Activated CD4-positive, alpha-beta T cell treated with anti-CD3 and anti-CD28 coated beads, Interleukin-10, Interleukin-2, amounts not matched to agents 100 ng/mL and 50 ng/mL, durations not matched to agents 16 hours and 8 hours (primary cell): ENCODE measurements at regions not wholly inside any gene's neighbourhood (a gene's known extent, or its start where the extent isn't known, plus 50 kb on each side); places are given as distances from the start of the nearest gene placed in this dataset.

Experiments used
- DNase-seq: peaks from one replicate; pipeline ENCODE4 v3.0.0-alpha.2; 2020

DNA sequence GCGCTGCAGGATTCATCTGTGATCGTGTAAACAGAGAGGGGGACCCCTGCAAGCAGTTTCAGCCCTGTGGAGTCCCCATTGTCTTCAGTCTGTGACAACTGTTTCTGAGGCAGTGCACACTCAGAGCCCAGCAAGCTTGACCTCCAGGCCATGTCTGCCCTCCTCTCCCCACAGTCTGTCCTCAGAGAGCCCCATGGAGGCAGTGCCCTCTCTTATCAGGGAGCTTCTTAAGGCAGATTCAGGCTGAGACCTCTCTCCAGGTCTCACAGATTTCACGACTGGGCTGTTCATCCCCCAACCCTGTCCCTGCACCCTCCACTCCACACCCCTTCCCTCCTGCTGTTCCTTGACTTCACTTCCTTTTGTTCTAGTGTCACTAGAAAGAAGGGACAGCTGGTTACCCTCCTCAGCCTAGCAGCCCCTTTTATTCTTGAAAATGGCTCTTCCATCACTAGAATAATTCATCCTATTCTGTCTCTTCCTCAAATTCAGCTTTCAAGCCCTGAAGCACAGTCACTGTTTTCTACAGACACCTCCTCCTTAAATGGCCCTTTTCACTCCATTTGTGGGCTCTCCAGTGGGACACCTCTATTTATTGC is 218.4 kb downstream of the MED10 start:
- DNase-seq = no peak

DNA sequence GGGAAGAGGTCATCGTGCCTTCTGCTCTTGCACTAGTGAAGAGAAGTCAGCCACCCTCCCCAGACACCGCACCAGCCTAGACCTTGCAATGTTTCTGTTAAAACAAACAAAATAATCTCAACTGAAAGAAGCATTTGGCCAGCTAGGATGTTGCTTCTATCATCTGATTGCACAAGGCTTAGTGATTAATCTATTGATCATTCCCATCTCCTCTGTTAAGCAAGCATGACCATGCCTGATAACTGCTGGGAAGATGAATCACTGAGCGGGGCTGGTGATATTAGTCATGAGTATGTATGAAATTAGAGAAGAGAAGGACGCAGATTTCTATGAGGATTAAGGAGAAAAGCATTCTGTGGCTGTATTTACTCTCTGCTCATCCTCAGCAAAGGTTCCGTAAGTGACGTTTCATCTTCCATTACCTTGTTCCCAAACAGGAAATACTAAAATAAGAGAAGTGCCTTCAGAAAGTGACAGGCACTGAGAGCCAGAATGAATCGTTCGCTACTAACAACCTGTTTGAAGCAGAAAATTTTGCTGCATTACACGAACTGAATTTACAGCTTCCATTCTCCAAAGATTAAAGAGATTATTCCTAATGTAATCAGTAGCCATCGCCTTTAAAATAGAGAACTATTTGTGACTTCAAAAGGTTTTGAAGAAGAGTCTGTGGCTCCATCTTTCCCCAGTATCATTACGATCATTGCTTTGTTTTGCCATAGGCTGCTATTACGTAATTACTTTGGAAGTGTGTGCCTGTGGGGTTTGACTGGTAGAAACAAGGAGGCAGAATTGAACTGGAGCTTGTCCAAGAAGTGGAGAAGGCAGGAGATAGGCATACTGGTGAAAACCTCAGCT is 219.1 kb downstream of the MED10 start:
- DNase-seq = no peak

DNA sequence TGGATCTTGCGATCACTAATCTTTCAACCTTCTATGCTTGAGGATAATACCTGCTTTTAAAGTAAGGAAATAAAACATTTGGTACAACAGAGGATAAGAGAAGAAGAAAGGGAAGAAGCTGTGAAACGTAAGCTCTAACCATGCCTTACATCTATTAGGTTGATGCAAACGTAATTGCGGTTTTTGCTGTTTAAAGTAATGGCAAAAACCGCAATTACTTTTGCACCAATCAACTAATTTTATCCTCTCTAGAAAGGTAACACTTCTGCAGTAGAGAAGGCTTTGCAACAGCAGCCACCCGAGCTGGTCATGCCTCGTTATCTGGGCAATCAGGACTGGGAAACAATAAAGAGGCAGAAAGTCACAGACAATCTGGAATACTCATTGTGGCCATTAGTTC is 224.1 kb downstream of the MED10 start:
- DNase-seq = no peak

DNA sequence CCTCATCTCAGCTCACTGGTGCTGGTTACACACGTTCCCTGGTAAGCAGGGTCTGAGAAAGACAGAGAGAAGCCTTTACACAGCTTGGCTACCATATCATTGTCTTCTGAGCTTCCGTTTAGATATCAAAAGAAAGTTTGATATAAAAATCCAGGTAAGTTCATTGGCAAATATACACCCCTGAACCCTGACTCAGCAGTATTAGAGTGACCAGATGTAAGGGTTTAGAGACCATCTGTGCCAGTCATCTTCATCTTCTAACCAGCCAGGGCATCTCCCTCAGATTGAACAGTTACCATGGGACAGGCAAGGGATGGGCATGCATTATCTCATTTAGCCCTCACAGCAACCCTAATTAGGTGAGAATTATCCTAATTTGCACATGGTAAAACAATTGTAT is 232.1 kb downstream of the MED10 start:
- no peak for DNase-seq

DNA sequence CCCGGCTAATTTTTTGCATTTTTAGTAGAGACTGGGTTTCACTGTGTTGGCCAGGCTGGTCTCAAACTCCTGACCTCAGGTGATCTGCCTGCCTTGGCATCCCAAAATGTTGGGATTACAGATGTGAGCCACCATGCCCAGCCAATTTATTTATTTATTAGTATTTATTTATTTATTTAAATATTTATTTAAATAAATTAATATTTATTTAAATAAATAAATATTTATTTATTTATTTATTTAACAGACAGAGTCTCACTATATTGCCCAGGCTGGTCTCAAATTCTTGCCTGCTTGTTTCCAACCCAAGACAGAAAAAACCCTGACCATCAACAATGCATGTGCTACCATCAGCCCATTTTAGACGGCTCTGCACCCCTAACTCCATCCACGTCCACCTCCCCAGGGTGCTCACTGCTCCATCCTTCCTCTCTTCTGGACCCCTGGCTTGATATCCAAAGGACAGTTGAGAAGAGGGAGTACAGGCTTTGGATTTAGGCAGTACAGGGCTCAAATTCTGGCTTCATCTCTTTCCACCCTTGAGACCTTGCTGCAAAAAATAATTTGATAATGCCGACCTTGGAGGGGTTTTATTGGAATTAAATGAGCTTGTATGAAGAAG is 232.6 kb downstream of the MED10 start:
- no peak for DNase-seq

DNA sequence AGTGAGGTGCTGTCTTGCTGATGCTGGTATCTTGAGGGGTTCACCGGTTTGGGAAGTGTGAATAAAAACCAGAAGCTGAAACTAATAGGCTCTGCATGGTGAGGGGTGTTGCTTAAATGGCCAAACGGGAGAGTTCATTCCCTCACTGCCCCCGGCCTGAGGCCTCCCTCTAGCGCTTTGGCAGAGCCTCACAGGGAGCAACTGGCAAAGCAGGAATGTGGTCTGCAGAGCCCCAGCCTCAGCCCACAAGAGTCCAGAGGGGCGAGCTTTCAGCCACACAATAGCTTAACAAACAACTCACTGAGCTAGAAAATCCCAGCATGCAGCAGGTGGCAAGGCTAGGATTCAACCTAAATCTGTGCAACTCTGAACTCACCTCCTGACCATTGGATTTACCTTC is 234.8 kb downstream of the MED10 start:
- DNase-seq = no peak

DNA sequence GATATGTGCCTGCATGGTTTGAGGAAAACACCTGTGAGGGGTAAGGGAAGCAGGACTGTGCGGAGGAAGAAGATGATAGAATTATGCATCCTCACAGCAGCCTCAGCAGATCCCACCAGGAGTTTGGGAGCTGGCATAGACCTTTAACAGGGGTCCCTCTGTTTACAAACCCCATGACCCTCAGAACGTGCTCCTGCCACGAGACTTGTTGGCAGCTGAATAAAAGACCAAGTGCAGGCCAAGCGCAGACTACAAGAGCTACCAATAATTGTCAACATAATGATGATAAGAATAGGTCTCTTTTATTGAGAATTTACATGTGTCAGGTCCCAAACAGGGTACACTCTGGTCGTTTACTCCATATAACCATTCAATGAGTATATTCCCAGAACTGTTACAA is 236.0 kb downstream of the MED10 start:
- no peak for DNase-seq

DNA sequence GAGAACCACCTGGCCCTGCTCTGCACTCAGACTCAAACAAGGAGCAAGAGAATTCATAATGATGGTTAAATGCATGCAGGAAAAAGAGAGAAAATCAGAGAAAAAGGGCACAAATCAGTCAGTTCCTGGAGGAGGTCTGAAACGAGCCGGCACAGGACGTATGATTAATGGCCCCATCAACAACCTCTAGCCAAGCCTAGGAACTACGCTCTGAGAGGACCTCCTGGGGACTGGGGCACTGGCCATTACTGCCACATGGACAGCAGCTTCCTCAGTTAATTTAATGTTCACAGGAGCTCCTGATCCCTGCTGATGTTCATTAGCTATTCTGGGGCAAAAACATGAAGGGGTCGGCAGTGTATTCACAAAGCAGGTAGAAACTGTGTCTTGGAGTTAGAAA is 238.1 kb downstream of the MED10 start:
- no peak for DNase-seq

DNA sequence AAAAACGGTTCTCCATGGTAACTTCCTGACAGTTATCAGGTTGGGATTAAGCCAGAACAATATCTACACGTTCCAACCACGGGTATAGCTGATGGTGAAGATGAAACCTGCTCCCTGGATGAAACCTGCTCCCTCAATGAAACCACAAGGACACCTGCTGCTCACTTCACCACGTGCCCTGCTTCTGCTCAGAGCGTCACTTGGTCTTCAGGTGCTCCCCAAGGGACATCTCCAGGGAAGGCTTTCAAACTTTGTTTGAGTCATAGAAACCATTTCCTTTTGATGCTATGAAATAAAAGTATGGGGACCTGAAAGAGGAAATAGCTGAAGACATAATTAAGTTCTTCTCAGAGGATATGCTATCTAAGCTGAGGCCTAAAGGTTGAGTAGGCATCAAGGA is 242.4 kb downstream of the MED10 start:
- no peak for DNase-seq

DNA sequence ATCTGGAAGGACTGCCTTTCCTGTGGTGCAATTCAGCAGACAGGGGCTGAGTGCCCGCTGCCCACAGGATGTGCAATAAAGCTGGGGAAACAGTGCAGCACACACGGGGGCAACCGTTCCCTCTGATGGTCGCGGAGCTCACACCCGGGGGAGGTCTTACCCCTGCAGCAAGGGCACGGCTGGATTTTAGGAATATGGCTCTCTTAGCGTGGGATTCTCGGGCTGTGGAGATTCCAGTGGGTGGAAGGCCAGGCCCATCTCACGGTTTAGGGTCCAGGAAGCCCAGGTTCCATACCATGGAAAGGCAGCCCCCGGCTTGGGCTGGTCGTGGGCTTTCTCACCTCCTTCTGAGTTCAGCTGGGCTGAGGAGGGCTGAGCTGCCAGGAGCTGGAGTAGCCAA is 244.1 kb downstream of the MED10 start:
- DNase-seq = no peak

DNA sequence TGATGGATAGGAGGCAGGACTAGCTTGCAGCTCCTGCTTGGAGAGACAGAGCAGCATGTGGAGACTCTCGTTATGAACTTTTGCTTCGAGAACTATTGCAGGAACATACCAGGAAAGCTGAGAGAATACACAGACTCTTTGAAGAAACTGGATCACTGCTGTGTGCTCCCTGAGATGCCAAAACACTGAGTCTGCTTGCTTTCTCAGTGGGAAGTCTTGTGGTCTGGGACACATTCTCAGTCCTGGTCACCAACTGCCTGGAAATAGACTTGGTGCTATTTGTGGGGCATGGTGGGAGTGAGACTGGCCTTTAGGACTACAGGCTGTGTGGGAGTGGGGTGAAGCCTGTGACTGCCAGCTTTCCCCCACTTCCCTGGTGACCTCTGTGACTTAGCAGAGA is 252.6 kb downstream of the MED10 start:
- DNase-seq = no peak

DNA sequence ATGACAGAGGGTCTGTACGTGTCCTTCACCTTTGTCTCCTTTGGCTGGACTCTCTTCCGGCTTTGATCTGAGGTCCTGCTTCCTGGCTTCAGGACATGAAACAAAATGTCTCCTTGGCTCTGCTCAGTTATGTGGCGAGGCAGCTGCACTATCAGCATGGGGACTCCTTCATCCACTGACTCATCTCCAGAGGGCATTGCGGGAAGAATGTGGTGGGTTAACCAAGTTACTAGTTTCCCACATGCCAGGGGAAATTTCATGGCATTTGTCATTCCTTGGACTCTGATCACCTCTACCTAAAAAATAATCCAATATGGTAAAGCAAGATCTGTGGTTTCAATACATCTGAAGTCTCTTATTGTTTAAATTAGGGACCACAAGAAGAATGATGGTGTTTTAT is 259.7 kb downstream of the MED10 start:
- DNase-seq = no peak

DNA sequence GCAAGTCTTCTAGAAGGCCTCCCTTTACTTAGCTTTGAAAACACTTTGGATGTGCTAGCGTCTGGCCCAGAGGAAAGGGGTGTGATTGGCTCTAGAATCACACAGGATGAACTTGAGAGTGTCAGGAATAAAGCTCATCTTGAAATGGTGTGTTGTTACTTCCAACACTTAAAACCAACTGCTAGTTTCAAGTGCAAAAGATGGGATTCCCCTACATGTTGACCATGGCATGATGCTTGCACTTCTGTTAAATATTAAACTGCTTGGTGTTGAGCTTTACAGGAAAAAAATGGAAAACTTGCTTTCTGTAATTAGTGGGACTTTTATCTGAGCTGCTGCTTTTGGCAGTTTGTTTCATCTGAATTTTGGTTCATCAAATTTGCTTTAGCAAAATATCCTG is 261.1 kb downstream of the MED10 start:
- no peak for DNase-seq

DNA sequence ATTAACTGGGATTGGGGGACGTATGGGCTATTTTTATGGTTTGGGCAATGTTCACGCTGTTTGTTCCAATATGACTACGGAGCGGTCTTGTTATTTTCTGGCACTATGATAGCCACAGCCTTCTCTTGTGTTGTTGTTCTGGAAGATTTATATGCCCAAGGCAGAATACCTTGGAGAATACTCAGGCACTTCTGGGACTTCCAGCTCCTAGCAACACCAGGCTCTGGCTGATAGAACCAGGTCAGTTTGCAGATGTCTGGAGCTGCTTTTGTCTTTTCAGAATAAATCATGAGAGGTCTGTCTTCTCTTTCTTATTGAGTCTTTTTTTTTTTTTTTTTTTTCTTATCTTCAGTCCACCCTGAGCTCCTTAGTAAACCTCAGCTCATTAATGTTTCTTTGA is 262.5 kb downstream of the MED10 start:
- no peak for DNase-seq

DNA sequence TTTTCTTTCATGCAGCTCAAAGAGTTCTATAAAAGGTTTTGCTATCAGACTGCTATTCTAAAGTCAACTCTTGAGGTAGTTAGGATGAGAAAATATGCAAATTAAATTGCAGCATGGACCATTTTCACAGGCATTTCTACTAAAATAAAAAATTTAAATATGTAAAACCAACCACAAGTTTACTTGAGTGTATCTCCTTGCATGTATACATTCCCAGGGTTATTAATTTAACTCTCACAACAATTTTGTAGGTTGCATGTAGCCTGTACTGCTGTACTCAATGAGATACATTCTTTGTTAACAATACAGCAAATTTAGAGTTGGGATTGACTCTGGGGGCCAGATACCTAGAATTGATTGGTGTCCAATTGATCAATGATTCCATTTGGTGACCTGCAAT is 265.8 kb downstream of the MED10 start:
- no peak for DNase-seq

DNA sequence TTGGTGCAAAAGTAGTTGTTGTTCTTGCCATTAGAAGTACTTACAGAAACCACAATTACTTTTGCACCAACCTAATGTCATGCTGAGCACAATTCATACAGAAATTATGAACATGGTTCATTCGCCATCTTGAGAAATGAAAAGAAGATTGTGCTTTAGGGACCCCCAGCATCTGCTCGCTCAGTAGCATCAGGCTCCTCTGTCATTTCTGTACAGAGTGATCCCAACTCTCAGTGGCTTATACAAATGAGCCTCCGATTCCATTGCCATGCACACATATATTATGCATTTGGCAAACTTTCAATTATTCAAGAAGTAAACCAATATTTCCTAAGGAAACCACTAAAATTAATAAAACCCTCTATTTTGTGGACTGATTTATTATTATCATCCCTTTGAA is 266.2 kb downstream of the MED10 start:
- no peak for DNase-seq

DNA sequence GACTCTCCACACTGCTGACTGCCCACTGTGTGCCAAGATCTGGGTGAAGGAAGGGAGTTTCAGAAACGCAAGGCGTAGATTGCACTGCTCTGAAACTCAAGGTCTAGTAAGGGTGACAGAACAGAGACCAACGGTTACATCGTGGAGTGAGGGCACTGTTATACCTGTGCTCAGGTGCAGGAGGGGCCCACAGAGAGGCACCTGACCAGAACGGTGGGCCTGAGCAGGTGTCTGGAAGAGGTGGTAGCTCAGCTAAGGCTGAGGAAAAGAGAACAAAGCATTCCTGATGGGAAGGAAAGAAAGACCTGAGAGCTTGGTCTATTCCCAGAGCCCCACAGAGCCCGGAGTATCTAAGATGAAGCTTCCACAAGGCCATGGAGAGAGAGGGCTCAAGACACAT is 267.2 kb downstream of the MED10 start:
- no peak for DNase-seq

DNA sequence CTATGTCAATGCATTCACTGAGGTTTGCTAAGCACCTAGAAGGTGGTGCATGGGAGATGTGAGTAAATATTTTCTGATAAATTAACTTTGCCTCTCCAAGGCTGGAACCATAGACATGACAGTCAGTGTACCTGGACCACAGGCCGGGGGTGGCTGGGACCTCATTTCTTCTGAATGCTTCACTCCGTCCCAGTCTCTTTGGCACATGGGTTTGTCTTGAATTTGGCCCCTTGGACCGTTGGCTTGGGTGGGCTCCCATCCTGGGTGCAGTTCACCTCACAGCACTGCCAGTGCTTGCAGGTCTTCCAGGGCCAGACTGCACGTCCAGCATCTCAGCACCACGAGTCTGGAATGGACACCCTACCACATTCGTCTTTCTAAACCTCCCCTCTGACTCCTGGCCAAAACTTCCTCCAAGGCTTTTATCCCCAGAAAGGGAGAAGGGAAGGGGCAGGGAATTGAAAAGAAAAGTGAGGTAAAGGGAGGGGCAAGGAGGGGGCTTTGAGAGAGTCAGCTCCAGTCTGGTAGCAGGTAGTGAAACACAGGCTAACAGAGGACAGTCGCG is 267.8 kb downstream of the MED10 start:
- DNase-seq = no peak

DNA sequence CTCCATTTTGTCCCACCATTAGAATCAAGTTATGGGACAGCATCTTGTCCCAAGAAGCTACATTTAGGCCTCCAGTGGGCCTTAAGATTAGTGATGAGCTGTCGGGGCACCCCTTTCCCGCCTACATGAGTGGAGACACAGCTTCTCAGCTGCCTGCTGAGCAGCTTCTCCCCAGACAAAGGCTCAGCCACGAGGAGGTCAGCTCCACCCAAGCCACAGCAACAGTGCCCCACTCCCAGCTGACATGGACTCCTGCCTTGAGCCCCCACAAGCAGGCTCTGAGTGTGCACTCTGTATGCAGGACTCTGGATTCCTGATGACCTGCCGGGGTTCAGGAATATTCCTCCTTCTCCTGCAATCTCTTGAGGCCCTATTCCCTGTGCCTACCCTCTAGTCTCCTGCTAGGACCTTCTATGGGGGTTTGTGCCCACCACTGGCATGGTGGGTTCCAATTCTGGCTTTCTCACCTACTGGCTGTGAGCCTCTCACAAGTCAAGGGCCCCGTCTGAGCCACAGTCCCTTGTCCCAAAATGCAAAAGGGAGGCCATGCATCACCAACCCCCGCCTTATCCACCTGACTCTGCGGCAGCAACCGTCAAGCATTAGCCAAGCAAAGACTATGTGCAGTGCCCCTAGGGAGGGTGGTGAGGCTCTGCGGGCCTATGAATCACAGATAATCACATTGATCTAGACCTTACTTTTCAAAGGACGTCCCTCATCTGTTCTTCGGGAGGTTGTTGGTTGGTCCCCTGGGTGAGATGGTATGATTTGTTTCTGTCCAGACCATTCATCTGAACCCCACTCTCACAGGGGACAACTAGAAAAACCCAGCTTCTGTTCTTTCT is 269.1 kb downstream of the MED10 start:
- DNase-seq = no peak

DNA sequence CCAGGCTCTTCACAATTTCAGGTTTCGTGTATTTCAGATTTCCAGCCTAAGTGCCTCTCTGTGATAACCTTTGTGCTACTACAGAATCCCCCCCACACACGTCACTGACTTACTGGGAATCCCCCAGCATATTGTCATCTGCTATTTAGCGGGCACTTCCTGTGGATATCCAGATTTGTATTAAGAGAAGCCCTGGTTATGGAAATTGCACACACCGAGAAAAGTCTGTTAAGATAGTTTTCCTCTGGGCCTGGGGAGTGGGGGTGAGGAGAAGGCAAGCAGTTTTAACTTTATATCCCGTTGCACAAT is 269.9 kb downstream of the MED10 start:
- DNase-seq = no peak

DNA sequence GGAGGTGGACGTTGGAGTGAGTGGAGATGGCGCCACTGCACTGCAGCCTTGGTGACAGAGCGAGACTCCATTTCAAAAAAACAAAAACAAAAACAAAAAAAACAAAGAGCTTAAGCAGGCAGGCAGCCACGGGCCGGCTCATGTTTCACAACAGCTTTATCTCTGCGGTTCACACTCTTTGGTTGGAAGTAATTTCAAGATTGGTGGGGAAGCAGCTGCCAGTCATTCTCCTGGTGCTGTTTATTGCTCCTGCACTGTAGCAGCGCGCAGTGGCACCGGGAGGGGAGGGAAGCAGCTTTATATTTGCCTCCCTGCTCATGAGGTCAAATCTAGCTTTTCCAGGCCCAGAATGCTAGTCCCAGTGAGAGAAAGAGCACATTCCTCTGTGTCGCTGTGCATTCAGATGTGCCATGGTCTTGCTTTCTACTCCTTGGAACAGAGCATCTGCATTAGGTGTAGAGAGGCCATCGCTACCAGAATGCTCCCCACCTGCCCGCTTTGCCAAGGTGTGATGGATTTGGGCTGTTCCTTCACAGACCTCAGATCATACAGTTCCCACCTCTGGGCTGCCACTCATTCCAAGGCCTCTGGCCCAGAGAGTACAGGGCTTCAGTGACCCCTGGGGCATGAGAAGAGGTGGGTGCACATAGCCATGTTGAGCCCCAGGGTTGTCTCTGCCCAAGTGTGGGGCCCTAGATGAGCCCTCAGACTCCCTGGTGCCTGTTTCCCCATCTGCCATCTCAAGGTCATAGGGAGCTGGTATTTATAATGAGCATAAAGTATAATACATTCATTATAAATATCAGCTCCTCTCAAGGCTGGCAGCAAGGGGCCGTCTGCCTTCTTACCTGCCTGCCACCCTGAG is 270.4 kb downstream of the MED10 start:
- no peak for DNase-seq

DNA sequence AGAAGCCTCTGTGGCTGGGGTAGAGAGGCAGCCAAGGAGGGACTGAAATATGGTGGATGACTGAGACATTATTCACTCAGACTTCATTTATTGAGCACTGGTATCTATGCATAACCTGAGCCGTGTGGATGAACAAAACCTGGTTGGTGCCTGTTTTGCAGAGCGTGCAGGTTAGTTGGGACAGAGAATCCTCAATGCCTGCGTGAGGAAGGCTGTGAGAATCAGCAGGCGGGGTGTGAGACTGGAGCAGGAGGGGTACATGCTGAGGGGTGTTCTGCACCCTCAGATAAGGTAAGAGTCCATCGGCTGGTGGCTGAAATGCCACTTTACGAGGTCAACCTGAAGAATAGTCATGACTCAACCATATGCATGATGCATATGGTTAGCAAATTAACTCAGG is 271.6 kb downstream of the MED10 start:
- no peak for DNase-seq
